Keratinocyte (primary cell): ENCODE measurements at regions not wholly inside any gene's neighbourhood (a gene's known extent, or its start where the extent isn't known, plus 50 kb on each side); places are given as distances from the start of the nearest gene placed in this dataset.

ENCODE experiments used
- DNase-seq: peaks from one replicate; pipeline ENCODE4 v3.0.0-alpha.2; 2011; ENCODE audit warnings: low read depth, missing footprints, low spot score
- FAIRE-seq: peaks from 2 replicates; lab custom pipeline; 2011; peaks lifted over from hg19 to GRCh38; lab: Jason Lieb, UNC
- H2AFZ ChIP-seq: 2 replicates; pipeline ENCODE4 v1.6.0; 2012; ENCODE audit warnings: low read length, control low read depth, inconsistent platforms; ENCODE audit not compliant: control insufficient read depth
- H3K27ac ChIP-seq: 2 replicates; pipeline ENCODE4 v1.5.1; 2011; ENCODE audit warnings: low read length; ENCODE audit not compliant: control insufficient read depth, insufficient read depth
- H3K27me3 ChIP-seq: 3 replicates; pipeline ENCODE4 v1.6.0; 2011; ENCODE audit warnings: low read length; ENCODE audit not compliant: control insufficient read depth, insufficient read depth; ENCODE audit errors: extremely low read depth
- H3K36me3 ChIP-seq, 2 experiments: 2 replicates in 1 of 2; 3 replicates in 1 of 2; pipeline ENCODE4 v1.5.1; 2011; ENCODE audit warnings: low read length in 2 of 2, mild to moderate bottlenecking in 1 of 2; ENCODE audit not compliant: control insufficient read depth in 2 of 2, insufficient read depth in 2 of 2; ENCODE audit errors: extremely low read depth in 1 of 2
- H3K4me1 ChIP-seq: 3 replicates; pipeline ENCODE4 v1.5.1; 2011; ENCODE audit warnings: low read length; ENCODE audit not compliant: control insufficient read depth, insufficient read depth; ENCODE audit errors: extremely low read depth
- H3K4me2 ChIP-seq: 3 replicates; pipeline ENCODE4 v1.6.0; 2011; ENCODE audit warnings: low read depth, low read length; ENCODE audit not compliant: control insufficient read depth, insufficient read depth; ENCODE audit errors: extremely low read depth
- H3K4me3 ChIP-seq, 3 experiments: fragments of 200-600 bp in 1 of 3; sonication (generic) in 1 of 3; 2 replicates in 2 of 3; 3 replicates in 1 of 3; pipeline ENCODE4 v1.5.1; 2011 to 2016; ENCODE audit warnings: low read length in 3 of 3, mild to moderate bottlenecking in 3 of 3, control low read depth in 2 of 3, inconsistent platforms in 1 of 3, low read depth in 1 of 3, mixed read lengths in 1 of 3, mixed run types in 1 of 3, moderate library complexity in 1 of 3; ENCODE audit not compliant: control insufficient read depth in 2 of 3, insufficient read depth in 2 of 3; ENCODE audit errors: extremely low read depth in 1 of 3
- H3K79me2 ChIP-seq: 2 replicates; pipeline ENCODE4 v1.6.0; 2012; ENCODE audit warnings: low read length; ENCODE audit not compliant: control insufficient read depth, insufficient read depth
- H3K9ac ChIP-seq: 3 replicates; pipeline ENCODE4 v1.6.0; 2011; ENCODE audit warnings: low read length; ENCODE audit not compliant: control insufficient read depth, insufficient read depth; ENCODE audit errors: extremely low read depth
- H3K9me1 ChIP-seq: 3 replicates; pipeline ENCODE4 v1.6.0; 2011; ENCODE audit warnings: low read length; ENCODE audit not compliant: control insufficient read depth, insufficient read depth; ENCODE audit errors: extremely low read depth
- H3K9me3 ChIP-seq: 2 replicates; pipeline ENCODE4 v1.5.1; 2012; ENCODE audit warnings: low read depth, low read length; ENCODE audit not compliant: control insufficient read depth
- H4K20me1 ChIP-seq: 3 replicates; pipeline ENCODE4 v1.6.0; 2011; ENCODE audit warnings: low read length; ENCODE audit not compliant: control insufficient read depth, insufficient read depth; ENCODE audit errors: extremely low read depth
- CTCF ChIP-seq, 3 experiments: IDR thresholded peaks in 1 of 3; conservative IDR thresholded peaks in 1 of 3; optimal IDR thresholded peaks in 1 of 3; 2 replicates in 2 of 3; 3 replicates in 1 of 3; pipeline versions ENCODE3 to v1.5.1; 2011; ENCODE audit warnings: low read length in 3 of 3, mild to moderate bottlenecking in 3 of 3, moderate library complexity in 2 of 3, control low read depth in 1 of 3, inconsistent platforms in 1 of 3; ENCODE audit not compliant: insufficient read depth in 2 of 3; ENCODE audit errors: extremely low read depth in 1 of 3
- EZH2 ChIP-seq: IDR thresholded peaks from one replicate; pipeline ENCODE4 v1.6.1; 2012; ENCODE audit warnings: inconsistent platforms, mild to moderate bottlenecking, low read length, moderate library complexity
- dilution Hi-C: fragments of 300-500 bp; cut with MboI; formaldehyde crosslinking; loops from one replicate; pipeline ENCODE4 v1.7.0; 2020; ENCODE audit warnings: low sequenced_read_pairs; ENCODE audit not compliant: extremely low pct_ligation_motif_present

- FAIRE-seq (no peak), DNase-seq (no peak)
- no peaks in the 10 kb centered on the region for H3K79me2 ChIP-seq
- no peak overlapping the region for H3K9ac ChIP-seq
- dilution Hi-C loops, result no loop called here
- H2AFZ ChIP-seq, result no peak overlapping the region
- no peak overlapping the region for H3K4me3 ChIP-seq
- H3K9me1 ChIP-seq, result no peaks in the 10 kb centered on the region
- no peaks in the 10 kb centered on the region for H3K9me3 ChIP-seq
- no peak overlapping the region for H3K4me2 ChIP-seq
- no peaks in the 10 kb centered on the region for H3K27me3 ChIP-seq
- TF ChIP-seq EZH2, result no peak
- TF ChIP-seq CTCF (optimal IDR thresholded peaks at IDR 0.05 in 1 of 3, IDR thresholded peaks at IDR 0.05 in 1 of 3, conservative IDR thresholded peaks at IDR 0.05 in 1 of 3; ENCODE audit: extremely low read depth in 1 of 3, insufficient read depth in 2 of 3, low read length in 3 of 3), result no peak
- no peaks in the 10 kb centered on the region for H3K4me1 ChIP-seq
- H4K20me1 ChIP-seq, result no peaks in the 10 kb centered on the region
- H3K36me3 ChIP-seq, result no peaks in the 10 kb centered on the region
- H3K27ac ChIP-seq, result no peak overlapping the region
These were observed 829.1 kb upstream of the MIR17HG start for GRCh38 chr13:90518417-90518816.

- DNase-seq, result no peak
- Histone ChIP-seq H3K79me2 (no peaks in the 10 kb centered on the region), H3K4me1 (no peaks in the 10 kb centered on the region), H2AFZ (no peak overlapping the region), H3K27me3 (no peaks in the 10 kb centered on the region), H3K9me3 (no peaks in the 10 kb centered on the region), H3K9me1 (no peaks in the 10 kb centered on the region), H3K4me2 (no peak overlapping the region), H3K27ac (no peak overlapping the region), H3K9ac (no peak overlapping the region), H4K20me1 (no peaks in the 10 kb centered on the region), H3K36me3 (no peaks in the 10 kb centered on the region), H3K4me3 (no peak overlapping the region)
- no peak for TF ChIP-seq EZH2
- TF ChIP-seq CTCF (optimal IDR thresholded peaks at IDR 0.05 in 1 of 3, IDR thresholded peaks at IDR 0.05 in 1 of 3, conservative IDR thresholded peaks at IDR 0.05 in 1 of 3; ENCODE audit: extremely low read depth in 1 of 3, insufficient read depth in 2 of 3, low read length in 3 of 3), result no peak
- FAIRE-seq, result no peak
- dilution Hi-C loops, result no loop called here
These were observed 828.3 kb upstream of the MIR17HG start for GRCh38 chr13:90519157-90519556.
